ENCODE measurements at regions not wholly inside any gene's neighbourhood (a gene's known extent, or its start where the extent isn't known, plus 50 kb on each side); places are given as distances from the start of the nearest gene placed in this dataset.
"Not testable (repeated sequence)": the region's sequence is repeated elsewhere in the genome, so short reads cannot be mapped to it uniquely, and the experiment has no call there.

DNA sequence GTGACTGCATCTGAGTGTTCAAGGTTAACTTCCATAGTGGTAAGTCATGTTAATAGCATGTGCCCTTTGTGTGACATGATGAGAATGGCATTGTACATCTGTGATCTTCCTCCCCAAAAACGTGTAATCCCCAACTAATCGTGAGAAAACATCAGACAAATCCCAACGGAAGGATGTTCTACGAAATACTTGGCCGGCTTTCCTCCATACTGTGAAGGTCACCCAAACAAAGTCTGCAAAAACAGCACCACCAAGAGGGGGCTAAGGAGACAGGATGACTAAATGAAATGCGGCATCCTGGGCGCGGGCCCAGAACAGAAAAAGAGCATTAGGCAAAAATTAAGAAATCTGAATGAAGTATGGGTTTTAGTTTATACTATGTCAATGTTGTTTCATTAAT, 81.8 kb downstream of the MED10 start:
- no peak for DNase-seq (ENCODE audit: extremely low read depth, insufficient read length)
- H3K27me3 ChIP-seq (replicated peaks; ENCODE audit: control insufficient read depth, insufficient read depth, low read length) = no peaks in the 10 kb centered on the region
- TF ChIP-seq, protein P1, sequence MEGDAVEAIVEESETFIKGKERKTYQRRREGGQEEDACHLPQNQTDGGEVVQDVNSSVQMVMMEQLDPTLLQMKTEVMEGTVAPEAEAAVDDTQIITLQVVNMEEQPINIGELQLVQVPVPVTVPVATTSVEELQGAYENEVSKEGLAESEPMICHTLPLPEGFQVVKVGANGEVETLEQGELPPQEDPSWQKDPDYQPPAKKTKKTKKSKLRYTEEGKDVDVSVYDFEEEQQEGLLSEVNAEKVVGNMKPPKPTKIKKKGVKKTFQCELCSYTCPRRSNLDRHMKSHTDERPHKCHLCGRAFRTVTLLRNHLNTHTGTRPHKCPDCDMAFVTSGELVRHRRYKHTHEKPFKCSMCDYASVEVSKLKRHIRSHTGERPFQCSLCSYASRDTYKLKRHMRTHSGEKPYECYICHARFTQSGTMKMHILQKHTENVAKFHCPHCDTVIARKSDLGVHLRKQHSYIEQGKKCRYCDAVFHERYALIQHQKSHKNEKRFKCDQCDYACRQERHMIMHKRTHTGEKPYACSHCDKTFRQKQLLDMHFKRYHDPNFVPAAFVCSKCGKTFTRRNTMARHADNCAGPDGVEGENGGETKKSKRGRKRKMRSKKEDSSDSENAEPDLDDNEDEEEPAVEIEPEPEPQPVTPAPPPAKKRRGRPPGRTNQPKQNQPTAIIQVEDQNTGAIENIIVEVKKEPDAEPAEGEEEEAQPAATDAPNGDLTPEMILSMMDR (IDR thresholded peaks at IDR 0.05; ENCODE audit: insufficient read depth, low read length, poor library complexity, severe bottlenecking) = no peak
- H3K36me3 ChIP-seq (ENCODE audit: control insufficient read depth, insufficient read depth, low read length) = no peaks in the 10 kb centered on the region
- no peak overlapping the region for H3K4me3 ChIP-seq (replicated peaks; ENCODE audit: low read depth, low read length)

DNA sequence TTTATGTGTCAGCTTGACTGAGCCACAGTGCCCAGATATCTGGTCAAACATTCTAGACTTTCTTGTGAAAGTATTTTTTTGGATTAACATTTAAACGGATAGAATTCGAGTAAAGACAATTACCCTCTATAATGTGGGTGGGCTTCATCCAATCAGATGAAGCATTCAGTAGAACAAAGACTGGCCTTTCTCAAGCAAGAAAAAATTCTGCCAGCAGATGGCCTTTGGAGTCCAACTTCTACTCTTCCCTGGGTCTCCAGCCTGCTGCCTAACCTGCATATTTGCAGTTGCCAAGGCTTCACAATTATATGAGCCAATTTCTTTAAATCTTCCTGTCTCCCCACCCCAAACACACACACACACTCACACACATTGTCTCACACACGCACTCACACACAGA, 86.4 kb downstream of the MED10 start:
- DNase-seq (ENCODE audit: extremely low read depth, insufficient read length) = no peak
- TF ChIP-seq, protein P1 (IDR thresholded peaks at IDR 0.05; ENCODE audit: insufficient read depth, low read length, poor library complexity, severe bottlenecking) = peak; percentile 31

DNA sequence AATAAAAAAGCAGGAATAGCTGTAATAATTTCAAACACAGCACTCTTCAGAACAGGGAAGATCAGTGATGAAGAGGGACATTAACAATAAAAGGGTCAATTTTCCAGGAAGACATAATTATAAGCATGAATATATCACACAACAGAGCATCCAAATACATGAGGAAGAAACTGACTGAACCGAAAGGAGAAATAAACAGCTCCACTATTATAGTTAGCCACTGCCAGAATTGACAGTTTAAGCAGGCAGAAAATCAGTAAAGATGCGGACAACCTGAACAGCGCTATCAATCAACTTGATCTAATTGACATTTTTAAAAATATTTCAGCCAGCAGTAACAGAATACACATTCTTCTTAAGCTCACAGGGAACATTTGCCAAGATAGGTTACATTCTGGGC, 89.1 kb downstream of the MED10 start:
- DNase-seq (ENCODE audit: extremely low read depth, insufficient read length) = no peak
- no peaks in the 10 kb centered on the region for H3K27me3 ChIP-seq (replicated peaks; ENCODE audit: control insufficient read depth, insufficient read depth, low read length)
- no peaks in the 10 kb centered on the region for H3K36me3 ChIP-seq (ENCODE audit: control insufficient read depth, insufficient read depth, low read length)
- H3K4me3 ChIP-seq (replicated peaks; ENCODE audit: low read depth, low read length) = no peak overlapping the region
- TF ChIP-seq, protein P1 (IDR thresholded peaks at IDR 0.05; ENCODE audit: insufficient read depth, low read length, poor library complexity, severe bottlenecking) = no peak

More for the DNA sequence above, 86.4 kb downstream of the MED10 start:
- no peaks in the 10 kb centered on the region for H3K27me3 ChIP-seq (replicated peaks; ENCODE audit: control insufficient read depth, insufficient read depth, low read length)
- no peak overlapping the region for H3K4me3 ChIP-seq (replicated peaks; ENCODE audit: low read depth, low read length)
- no peaks in the 10 kb centered on the region for H3K36me3 ChIP-seq (ENCODE audit: control insufficient read depth, insufficient read depth, low read length)

DNA sequence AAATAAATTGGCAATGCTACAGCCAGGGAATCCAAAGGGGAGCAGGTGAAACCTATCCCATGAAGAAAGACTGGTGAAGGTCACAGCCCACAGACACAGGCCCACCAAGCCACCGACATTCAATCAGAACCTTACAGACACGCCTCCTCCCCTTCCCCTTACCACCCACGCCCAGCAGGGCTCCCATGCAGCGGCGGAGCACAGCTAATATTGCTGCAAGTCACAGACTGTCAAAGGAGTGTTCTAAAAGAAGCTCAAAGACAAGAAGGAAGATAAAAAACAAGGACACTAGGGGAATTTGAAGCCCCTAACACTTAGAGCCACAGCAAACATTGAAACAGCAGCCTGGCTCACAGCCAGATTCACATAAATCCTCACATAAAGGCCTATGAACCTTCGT, 91.2 kb downstream of the MED10 start:
- Histone ChIP-seq H3K4me3 (replicated peaks; ENCODE audit: low read depth, low read length) (no peak overlapping the region), H3K27me3 (replicated peaks; ENCODE audit: control insufficient read depth, insufficient read depth, low read length) (no peaks in the 10 kb centered on the region), H3K36me3 (ENCODE audit: control insufficient read depth, insufficient read depth, low read length) (no peaks in the 10 kb centered on the region)
- no peak for DNase-seq (ENCODE audit: extremely low read depth, insufficient read length)
- TF ChIP-seq, protein P1 (IDR thresholded peaks at IDR 0.05; ENCODE audit: insufficient read depth, low read length, poor library complexity, severe bottlenecking) = no peak

DNA sequence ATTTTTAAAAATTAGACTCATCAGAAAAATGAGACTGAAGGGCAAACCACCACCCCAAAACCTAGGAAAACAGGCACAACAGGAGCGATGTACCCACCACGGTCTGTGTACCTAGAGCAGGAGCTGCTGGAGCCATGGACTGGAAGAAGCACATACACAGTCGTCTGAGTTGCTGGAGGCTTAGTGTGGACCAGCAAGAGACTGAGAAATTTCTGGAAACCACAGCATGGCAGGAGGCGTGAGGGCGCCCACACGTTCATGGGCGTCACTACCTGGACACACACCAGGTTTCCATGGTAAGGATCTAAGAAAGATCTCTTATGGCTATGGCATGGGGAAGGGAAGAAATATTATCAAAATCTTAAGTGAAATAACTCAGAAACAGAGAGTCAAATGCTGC, 91.9 kb downstream of the MED10 start:
- TF ChIP-seq, protein P1 (IDR thresholded peaks at IDR 0.05; ENCODE audit: insufficient read depth, low read length, poor library complexity, severe bottlenecking) = no peak

DNA sequence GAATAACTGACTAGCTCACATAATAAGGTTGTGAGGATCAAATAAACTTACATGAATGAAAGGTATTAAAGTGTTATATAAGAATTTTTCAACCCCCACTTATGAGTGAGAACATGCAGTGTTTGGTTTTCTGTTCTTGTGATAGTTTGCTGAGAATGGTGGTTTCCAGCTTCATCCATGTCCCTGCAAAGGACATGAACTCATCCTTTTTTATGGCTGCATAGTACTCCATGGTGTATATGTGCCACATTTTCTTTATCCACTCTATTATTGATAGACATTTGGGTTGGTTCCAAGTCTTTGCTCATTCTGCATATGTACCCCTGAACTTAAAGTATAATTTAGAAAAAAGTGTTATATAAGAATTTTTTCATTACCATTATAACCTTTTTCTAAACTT, 93.9 kb downstream of the MED10 start:
- not testable (repeated sequence) for DNase-seq (ENCODE audit: extremely low read depth, insufficient read length); H3K27me3 ChIP-seq (replicated peaks; ENCODE audit: control insufficient read depth, insufficient read depth, low read length); H3K4me3 ChIP-seq (replicated peaks; ENCODE audit: low read depth, low read length); H3K36me3 ChIP-seq (ENCODE audit: control insufficient read depth, insufficient read depth, low read length)

More for the DNA sequence above, 91.9 kb downstream of the MED10 start:
- Histone ChIP-seq H3K27me3 (replicated peaks; ENCODE audit: control insufficient read depth, insufficient read depth, low read length) (no peaks in the 10 kb centered on the region), H3K36me3 (ENCODE audit: control insufficient read depth, insufficient read depth, low read length) (no peaks in the 10 kb centered on the region), H3K4me3 (replicated peaks; ENCODE audit: low read depth, low read length) (no peak overlapping the region)
- DNase-seq (ENCODE audit: extremely low read depth, insufficient read length) = no peak
